SU-DHL-6 (cell line): ENCODE measurements at regions not wholly inside any gene's neighbourhood (a gene's known extent, or its start where the extent isn't known, plus 50 kb on each side); places are given as distances from the start of the nearest gene placed in this dataset.
"Not testable (repeated sequence)": the region's sequence is repeated elsewhere in the genome, so short reads cannot be mapped to it uniquely, and the experiment has no call there.

ENCODE experiments used
- CTCF ChIP-seq: fragments of 200-600 bp; sonication (generic); IDR thresholded peaks from one replicate; pipeline ENCODE4 v1.5.1; 2017; ENCODE audit warnings: antibody characterized with exemption, mild to moderate bottlenecking, low read length, moderate library complexity; ENCODE audit not compliant: insufficient read depth, poor library complexity, severe bottlenecking
- EZH2phosphoT487 ChIP-seq: fragments of 200-600 bp; sonication (generic), shearing (Covaris generic); conservative IDR thresholded peaks from 2 replicates; pipeline ENCODE4 v1.6.1; 2018; ENCODE audit warnings: mild to moderate bottlenecking, antibody characterized with exemption, low read length, moderate library complexity, mixed read lengths

GRCh38 chr4:9636411-9636810, 145.0 kb upstream of the DRD5 start:
- TF ChIP-seq CTCF, EZH2phosphoT487: not testable (repeated sequence)
